Heart left ventricle (tissue), 16 donors: ENCODE measurements at regions not wholly inside any gene's neighbourhood (a gene's known extent, or its start where the extent isn't known, plus 50 kb on each side); places are given as distances from the start of the nearest gene placed in this dataset.
"Not testable (repeated sequence)": the region's sequence is repeated elsewhere in the genome, so short reads cannot be mapped to it uniquely, and the experiment has no call there.

Experiments
- ATAC-seq, 4 donors: fragments of 200-7000 bp; cut with Tn5 transposase; one replicate each; pipeline ENCODE4 v1.9.1; 2020 to 2022; ENCODE audit warnings: moderate library complexity in 4 of 4, mild to moderate bottlenecking in 3 of 4, moderate number of reproducible peaks in 1 of 4
- DNase-seq, 5 donors: peaks; one replicate each; pipeline ENCODE4 v3.0.0-alpha.2; 2020
- H3K27ac ChIP-seq, 12 donors: fragments of 200-600 bp; sonication (generic) in 4 of 12; one replicate each; pipeline versions ENCODE4 v1.5.0 to v1.8.0; 2016 to 2022; ENCODE audit warnings: mild to moderate bottlenecking in 2 of 12
- H3K27me3 ChIP-seq, 9 donors: fragments of 200-600 bp; sonication (generic) in 2 of 9; one replicate each; pipeline versions ENCODE4 v1.5.1 to v1.8.0; 2016 to 2022; ENCODE audit warnings: mild to moderate bottlenecking in 3 of 9
- H3K36me3 ChIP-seq, 9 donors: fragments of 200-600 bp; sonication (generic) in 2 of 9; one replicate each; pipeline versions ENCODE4 v1.5.0 to v1.8.0; 2018 to 2022; ENCODE audit warnings: mild to moderate bottlenecking in 2 of 9
- H3K4me1 ChIP-seq, 12 donors: fragments of 200-600 bp; sonication (generic) in 4 of 12; one replicate each; pipeline versions ENCODE4 v1.5.0 to v1.8.0; 2016 to 2022; ENCODE audit warnings: mild to moderate bottlenecking in 3 of 12
- H3K4me3 ChIP-seq, 12 donors: fragments of 200-600 bp; sonication (generic) in 4 of 12; one replicate each; pipeline versions ENCODE4 v1.5.0 to v1.8.0; 2017 to 2022; ENCODE audit warnings: mild to moderate bottlenecking in 9 of 12, moderate library complexity in 4 of 12
- H3K9me3 ChIP-seq, 12 donors: fragments of 200-600 bp; sonication (generic) in 4 of 12; one replicate each; pipeline versions ENCODE4 v1.5.0 to v1.8.0; 2016 to 2022; ENCODE audit warnings: mild to moderate bottlenecking in 1 of 12
- CTCF ChIP-seq, 12 donors: fragments of 200-600 bp; sonication (generic) in 4 of 12; IDR thresholded peaks; one replicate each; pipeline versions ENCODE4 v1.5.0 to v1.8.0; 2018 to 2022; ENCODE audit warnings: antibody characterized with exemption in 12 of 12, mild to moderate bottlenecking in 5 of 12
- POLR2A ChIP-seq, 2 donors: fragments of 450-650 bp; IDR thresholded peaks; one replicate each; pipeline ENCODE4 v1.6.1; 2017; ENCODE audit warnings: antibody characterized with exemption in 2 of 2, mild to moderate bottlenecking in 2 of 2, moderate library complexity in 2 of 2
- WGBS, 4 donors: extraction: QIAGEN DNeasy Blood & Tissue Kit in 2 of 4; methylation state at CpG; one replicate each; pipeline versions ENCODE4 v1.1.5 to v1.1.7; 2013 to 2018; 5-methylcytosine and 5-hydroxymethylcytosine counted together
- intact Hi-C, 10 donors: fragments of 100-400 bp; cut with DNase I; formaldehyde crosslinking; loops; one replicate each; pipeline versions ENCODE4 v1.11.1 to v1.14.2; 2022
- donor health status: ischemic (EF 13 %, LVEDD 7.1; RV severe dilation, severe dysfunction).
- donor health status: healthy with polysubstance abuse.
- donor health status: DM: no; HTN: yes; CAD: no.
- donor health status: DM: no; HTN: no; CAD: no.
- donor health status: ischemic (EF 25% LVEDD 6.9; RV normal size, moderate dysfunction).
- donor health status: ischemic (EF 25% LVEDD 5.7; RV mildly dilated, moderate dysfunction).
- donor health status: healthy.
- donor health status: DM: yes; HTN: yes; CAD: no.
- donor health status: ischemic (EF 35%, LVEDD 5.7; RV mildly dilated, moderate dysfunction).
- donor health status: nonischemic (EF 11% LVEDD 7.7; RV severe dilation, severe dysfunction).
- donor health status: DM: yes; HTN: yes; CAD: no.
- donor health status: PGD.
- donor health status: ischemic (EF 29% LVEDD 5.4; RV normal size, mild dysfunction).
- donor health status: nonischemic (EF 23%, LVEDD 6.1; RV moderate dilation, normal function).

- WGBS, 4 donors, result 56 to 62% (median 60%) methylated on average over 1 of the region's 1 CpG
Measured at GRCh38 chr9:22829236-22829635, 382.6 kb downstream of the DMRTA1 start.

GRCh38 chr9:22838266-22838665 is 391.6 kb downstream of the DMRTA1 start:
- no peaks in the 10 kb centered on the region for H3K36me3 ChIP-seq
- intact Hi-C loops, result no loop called here
- DNase-seq (no peak), ATAC-seq (no peak)
- no peaks in the 10 kb centered on the region for H3K4me1 ChIP-seq
- no peak overlapping the region for H3K27ac ChIP-seq
- H3K27me3 ChIP-seq, result no peaks in the 10 kb centered on the region
- H3K9me3 ChIP-seq, result peaks cover 0 to 7% (median 0%) of the 10 kb centered on the region in 12 donors
- 24 to 41% (median 31%) methylated on average over 3 of the region's 3 CpGs for WGBS, 4 donors
- no peak overlapping the region for H3K4me3 ChIP-seq
- no peak for TF ChIP-seq POLR2A (IDR thresholded peaks at IDR 0.05)
- TF ChIP-seq CTCF (IDR thresholded peaks at IDR 0.05), result no peak

More at GRCh38 chr9:22829236-22829635, 382.6 kb downstream of the DMRTA1 start:
- no peak for TF ChIP-seq CTCF (IDR thresholded peaks at IDR 0.05)
- no peak for TF ChIP-seq POLR2A (IDR thresholded peaks at IDR 0.05)
- Histone ChIP-seq H3K4me1 (no peaks in the 10 kb centered on the region), H3K36me3 (no peaks in the 10 kb centered on the region), H3K4me3 (no peak overlapping the region), H3K27ac (no peak overlapping the region), H3K9me3 (peaks cover 0 to 15% (median 2%) of the 10 kb centered on the region in 12 donors), H3K27me3 (no peaks in the 10 kb centered on the region)
- ATAC-seq (no peak), DNase-seq (no peak)
- intact Hi-C loops, result no loop called here

GRCh38 chr9:22840641-22841040 is 394.0 kb downstream of the DMRTA1 start:
- H3K27me3 ChIP-seq, result no peaks in the 10 kb centered on the region
- ATAC-seq (no peak), DNase-seq (no peak)
- H3K9me3 ChIP-seq, result peaks cover 0 to 16% (median 7%) of the 10 kb centered on the region in 12 donors
- intact Hi-C loops, result no loop called here
- H3K36me3 ChIP-seq, result no peaks in the 10 kb centered on the region
- no peak overlapping the region for H3K4me3 ChIP-seq
- no peaks in the 10 kb centered on the region for H3K4me1 ChIP-seq
- H3K27ac ChIP-seq, result no peak overlapping the region
- TF ChIP-seq POLR2A (IDR thresholded peaks at IDR 0.05) (no peak), CTCF (IDR thresholded peaks at IDR 0.05) (no peak)

GRCh38 chr9:22845243-22845642 is 398.6 kb downstream of the DMRTA1 start:
- ATAC-seq, DNase-seq, H3K27ac ChIP-seq, intact Hi-C loops, H3K36me3 ChIP-seq, H3K4me1 ChIP-seq, H3K4me3 ChIP-seq, H3K27me3 ChIP-seq: not testable (repeated sequence)
- peaks cover 0 to 50% (median 25%) of the 10 kb centered on the region in 12 donors for H3K9me3 ChIP-seq
- 64 to 77% (median 68%) methylated on average over 1 of the region's 1 CpG for WGBS, 4 donors

- DNase-seq (no peak), ATAC-seq (no peak)
Measured at GRCh38 chr9:22855980-22856379, 409.4 kb downstream of the DMRTA1 start.

More at GRCh38 chr9:22855980-22856379, 409.4 kb downstream of the DMRTA1 start:
- peaks cover 0 to 32% (median 0%) of the 10 kb centered on the region in 12 donors for H3K9me3 ChIP-seq
- no peaks in the 10 kb centered on the region for H3K36me3 ChIP-seq
- H3K4me1 ChIP-seq, result no peaks in the 10 kb centered on the region
- intact Hi-C loops, result no loop called here
- TF ChIP-seq POLR2A (IDR thresholded peaks at IDR 0.05) (no peak), CTCF (IDR thresholded peaks at IDR 0.05) (no peak)
- no peak overlapping the region for H3K4me3 ChIP-seq
- H3K27me3 ChIP-seq, result no peaks in the 10 kb centered on the region
- no peak overlapping the region for H3K27ac ChIP-seq
